ENCODE measurements at regions not wholly inside any gene's neighbourhood (a gene's known extent, or its start where the extent isn't known, plus 50 kb on each side); places are given as distances from the start of the nearest gene placed in this dataset.

GRCh38 chr9:89793551-89793950 is 188.7 kb downstream of the GADD45G start:
- TF ChIP-seq CTCF (IDR thresholded peaks at IDR 0.05) (no peak), POLR2A (IDR thresholded peaks at IDR 0.05) (no peak)
